ENCODE measurements at regions not wholly inside any gene's neighbourhood (a gene's known extent, or its start where the extent isn't known, plus 50 kb on each side); places are given as distances from the start of the nearest gene placed in this dataset.

DNA sequence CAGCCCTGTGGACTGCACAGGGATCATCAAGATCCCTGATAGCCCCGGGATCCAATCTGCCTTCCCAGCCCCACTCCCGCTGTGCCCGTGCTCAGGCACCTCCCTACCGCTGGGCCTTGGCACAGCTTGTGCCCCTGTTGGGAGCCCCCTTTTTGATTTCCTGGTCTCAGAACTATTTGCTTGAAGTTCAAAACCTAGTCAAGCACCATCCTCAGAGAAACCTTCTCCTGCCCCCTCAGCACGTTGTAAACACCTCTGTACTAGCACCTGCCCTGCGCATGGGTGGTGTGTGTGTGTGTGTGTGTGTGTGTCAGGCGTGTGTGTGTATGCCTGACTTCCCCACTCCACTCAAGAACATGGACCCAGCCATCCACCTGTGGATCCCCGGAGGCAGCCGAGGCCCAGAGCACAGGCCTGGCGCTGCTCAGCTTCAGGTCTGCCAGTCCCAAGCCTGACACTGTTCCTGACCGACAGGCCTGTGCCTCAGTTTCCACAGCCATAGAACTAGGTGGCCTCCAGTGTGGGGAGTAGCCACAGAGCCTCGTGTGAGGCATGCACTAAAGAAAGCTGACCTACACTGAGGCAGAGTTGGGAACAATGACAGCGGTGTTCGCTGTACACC lies 65.5 kb downstream of the ADRA2C start:
- no peak overlapping the region for H3K4me3 ChIP-seq (ENCODE audit: low read length)
- H2BK120ac ChIP-seq (ENCODE audit: low read depth, low read length) = no peak overlapping the region
- no peak overlapping the region for H3K23ac ChIP-seq (ENCODE audit: low read length)
- H3K56ac ChIP-seq (ENCODE audit: low read length) = peak overlapping the region; percentile 64
- no peaks in the 10 kb centered on the region for H3K79me1 ChIP-seq (ENCODE audit: low read length)
- H3K18ac ChIP-seq (ENCODE audit: low read length) = no peak overlapping the region
- no CpG with 5 or more reads among the region's 14 CpGs for WGBS (ENCODE audit: extremely low coverage, insufficient coverage, low lambda C conversion rate)
- no peak for DNase-seq
- H4K8ac ChIP-seq (ENCODE audit: low read depth, low read length) = no peak overlapping the region
- H2AK5ac ChIP-seq (ENCODE audit: low read length) = peak overlapping the region; percentile 6
- H3K36me3 ChIP-seq (ENCODE audit: control insufficient read depth, insufficient read depth, low read length) = no peaks in the 10 kb centered on the region
- H3K27me3 ChIP-seq (ENCODE audit: insufficient read depth, low read length, poor library complexity) = no peaks in the 10 kb centered on the region
- no peak overlapping the region for H3K4me2 ChIP-seq (ENCODE audit: low read length)
- H3K79me2 ChIP-seq (ENCODE audit: control insufficient read depth, insufficient read depth, low read length) = no peaks in the 10 kb centered on the region
- H2BK15ac ChIP-seq (replicated peaks; ENCODE audit: low read depth) = no peak overlapping the region
- no peak overlapping the region for H2BK5ac ChIP-seq (ENCODE audit: low read length)
- no peak overlapping the region for H3K4ac ChIP-seq (ENCODE audit: low read depth, low read length)
- no peak overlapping the region for H4K5ac ChIP-seq (ENCODE audit: low read length)
- no peak overlapping the region for H3K27ac ChIP-seq (ENCODE audit: low read depth, low read length)
- H3K9ac ChIP-seq (ENCODE audit: low read length) = no peak overlapping the region
- peaks cover 6% of the 10 kb centered on the region for H3K4me1 ChIP-seq (ENCODE audit: control insufficient read depth, low read depth, low read length)

DNA sequence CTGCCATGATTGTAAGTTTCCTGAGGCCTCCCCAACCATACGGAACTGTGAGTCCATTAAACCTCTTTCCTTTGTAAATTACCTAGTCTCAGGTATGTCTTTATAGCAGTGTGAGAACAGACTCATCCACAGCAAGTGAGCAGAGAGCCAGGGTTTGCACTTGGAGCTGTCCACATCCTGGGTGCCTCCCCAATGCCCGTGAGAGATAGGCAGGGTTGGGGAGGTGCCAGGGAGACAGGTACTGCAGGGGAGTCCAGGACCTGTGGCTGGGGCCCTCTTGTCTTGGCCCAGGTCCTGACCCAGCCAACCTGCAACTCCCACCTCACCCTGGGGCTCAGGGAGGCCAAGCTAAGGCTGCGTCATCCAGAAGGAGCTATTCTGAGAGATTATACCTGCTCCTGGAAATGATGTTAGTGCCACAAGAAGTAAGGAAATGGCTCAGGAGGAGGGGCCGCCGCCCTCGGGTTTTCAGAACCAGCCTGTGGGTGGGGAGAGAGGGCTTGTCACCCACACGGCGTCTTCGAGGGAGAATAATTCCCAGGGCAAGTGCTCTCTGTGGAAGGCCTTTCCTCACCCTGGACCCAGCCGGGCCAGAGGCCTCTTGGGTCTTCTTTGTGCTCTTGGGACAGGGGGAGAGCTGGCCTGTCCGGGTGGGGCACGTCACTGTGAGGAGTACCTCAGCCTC lies 66.5 kb downstream of the ADRA2C start:
- no peak overlapping the region for H3K9ac ChIP-seq (ENCODE audit: low read length)
- H3K23ac ChIP-seq (ENCODE audit: low read length) = no peak overlapping the region
- H3K18ac ChIP-seq (ENCODE audit: low read length) = no peak overlapping the region
- no peak overlapping the region for H3K4me3 ChIP-seq (ENCODE audit: low read length)
- peaks cover 6% of the 10 kb centered on the region for H3K4me1 ChIP-seq (ENCODE audit: control insufficient read depth, low read depth, low read length)
- no peak overlapping the region for H4K5ac ChIP-seq (ENCODE audit: low read length)
- H3K56ac ChIP-seq (ENCODE audit: low read length) = no peak overlapping the region
- H2BK120ac ChIP-seq (ENCODE audit: low read depth, low read length) = no peak overlapping the region
- no peaks in the 10 kb centered on the region for H3K79me2 ChIP-seq (ENCODE audit: control insufficient read depth, insufficient read depth, low read length)
- H3K27ac ChIP-seq (ENCODE audit: low read depth, low read length) = no peak overlapping the region
- H2BK5ac ChIP-seq (ENCODE audit: low read length) = no peak overlapping the region
- no peak overlapping the region for H2BK15ac ChIP-seq (replicated peaks; ENCODE audit: low read depth)
- no peak overlapping the region for H4K8ac ChIP-seq (ENCODE audit: low read depth, low read length)
- no peaks in the 10 kb centered on the region for H3K79me1 ChIP-seq (ENCODE audit: low read length)
- no peak overlapping the region for H3K4ac ChIP-seq (ENCODE audit: low read depth, low read length)
- no peak overlapping the region for H3K4me2 ChIP-seq (ENCODE audit: low read length)
- no peaks in the 10 kb centered on the region for H3K27me3 ChIP-seq (ENCODE audit: insufficient read depth, low read length, poor library complexity)
- no peak overlapping the region for H2AK5ac ChIP-seq (ENCODE audit: low read length)
- no peak for DNase-seq
- H3K36me3 ChIP-seq (ENCODE audit: control insufficient read depth, insufficient read depth, low read length) = no peaks in the 10 kb centered on the region
- no CpG with 5 or more reads among the region's 12 CpGs for WGBS (ENCODE audit: extremely low coverage, insufficient coverage, low lambda C conversion rate)

DNA sequence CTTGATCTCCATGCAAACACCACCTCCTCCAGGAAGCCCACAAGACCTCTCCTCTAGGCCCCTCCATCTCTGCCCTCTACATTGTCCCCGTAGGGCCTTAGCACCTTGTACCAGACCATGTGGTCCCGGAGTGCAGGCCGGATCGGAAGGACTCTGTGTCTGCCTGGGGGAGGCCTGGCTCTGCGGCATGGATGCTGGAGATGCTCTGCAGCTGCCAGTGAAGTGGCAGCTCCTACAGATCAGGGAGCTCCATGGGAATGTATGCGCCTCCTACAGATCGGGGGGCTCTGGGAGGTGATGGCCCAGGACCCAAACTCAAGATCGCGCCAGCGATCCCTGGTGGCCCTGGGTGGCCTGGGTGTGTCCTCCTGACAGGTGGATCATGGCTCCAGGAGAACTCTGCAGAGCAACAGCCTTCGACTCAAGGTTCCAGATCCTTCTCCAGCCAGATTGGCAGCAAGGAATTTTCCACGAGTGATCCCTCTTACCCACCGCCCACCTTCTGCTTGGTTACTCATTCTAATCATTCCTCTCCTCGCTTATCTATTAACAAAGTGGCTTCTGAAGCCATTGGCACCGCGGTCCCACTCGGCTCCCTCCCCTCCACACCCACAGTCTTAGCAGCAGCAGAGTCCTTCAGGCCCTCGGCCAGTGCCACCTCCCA lies 67.3 kb downstream of the ADRA2C start:
- Histone ChIP-seq H2AK5ac (ENCODE audit: low read length) (no peak overlapping the region), H2BK5ac (ENCODE audit: low read length) (no peak overlapping the region), H3K79me2 (ENCODE audit: control insufficient read depth, insufficient read depth, low read length) (no peaks in the 10 kb centered on the region), H3K36me3 (ENCODE audit: control insufficient read depth, insufficient read depth, low read length) (no peaks in the 10 kb centered on the region), H3K4me1 (ENCODE audit: control insufficient read depth, low read depth, low read length) (peaks cover 6% of the 10 kb centered on the region), H3K9ac (ENCODE audit: low read length) (no peak overlapping the region), H2BK120ac (ENCODE audit: low read depth, low read length) (no peak overlapping the region), H3K18ac (ENCODE audit: low read length) (no peak overlapping the region), H3K79me1 (ENCODE audit: low read length) (no peaks in the 10 kb centered on the region), H3K27ac (ENCODE audit: low read depth, low read length) (no peak overlapping the region), H3K23ac (ENCODE audit: low read length) (no peak overlapping the region), H4K8ac (ENCODE audit: low read depth, low read length) (no peak overlapping the region), H4K5ac (ENCODE audit: low read length) (no peak overlapping the region), H2BK15ac (replicated peaks; ENCODE audit: low read depth) (no peak overlapping the region), H3K4me2 (ENCODE audit: low read length) (no peak overlapping the region), H3K4me3 (ENCODE audit: low read length) (no peak overlapping the region), H3K27me3 (ENCODE audit: insufficient read depth, low read length, poor library complexity) (no peaks in the 10 kb centered on the region), H3K4ac (ENCODE audit: low read depth, low read length) (no peak overlapping the region), H3K56ac (ENCODE audit: low read length) (no peak overlapping the region)
- no peak for DNase-seq
- WGBS (ENCODE audit: extremely low coverage, insufficient coverage, low lambda C conversion rate) = no CpG with 5 or more reads among the region's 18 CpGs

DNA sequence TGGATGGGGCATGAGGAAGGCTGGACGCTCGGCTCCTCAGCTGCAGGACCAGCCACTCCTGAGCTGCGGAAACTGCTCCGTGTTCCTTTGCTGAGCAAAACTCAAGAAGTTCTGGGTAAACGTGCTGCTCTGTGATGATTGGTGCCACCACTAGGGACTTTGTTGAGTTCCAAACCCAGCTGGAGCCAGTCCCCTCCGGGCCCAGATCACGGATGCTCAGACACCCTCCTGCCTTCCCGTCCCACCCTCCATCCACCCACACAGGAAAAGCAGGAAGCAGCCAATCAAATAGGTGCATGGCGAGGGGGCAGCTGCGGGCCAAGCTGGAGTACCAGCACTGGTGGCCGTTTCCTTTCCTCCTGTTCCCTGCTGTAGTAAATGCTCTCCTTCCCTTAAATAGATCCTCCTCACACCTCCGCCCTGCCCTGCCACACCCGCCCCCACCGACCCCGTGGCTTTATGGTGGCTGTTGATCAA lies 68.0 kb downstream of the ADRA2C start:
- H2BK15ac ChIP-seq (replicated peaks; ENCODE audit: low read depth) = no peak overlapping the region
- no peak overlapping the region for H3K27ac ChIP-seq (ENCODE audit: low read depth, low read length)
- H2BK120ac ChIP-seq (ENCODE audit: low read depth, low read length) = no peak overlapping the region
- H3K36me3 ChIP-seq (ENCODE audit: control insufficient read depth, insufficient read depth, low read length) = no peaks in the 10 kb centered on the region
- peak overlapping the region; percentile 30 for H3K9ac ChIP-seq (ENCODE audit: low read length)
- no peak overlapping the region for H2BK5ac ChIP-seq (ENCODE audit: low read length)
- no peak overlapping the region for H3K23ac ChIP-seq (ENCODE audit: low read length)
- H2AK5ac ChIP-seq (ENCODE audit: low read length) = no peak overlapping the region
- no peak overlapping the region for H3K4ac ChIP-seq (ENCODE audit: low read depth, low read length)
- H3K4me3 ChIP-seq (ENCODE audit: low read length) = no peak overlapping the region
- no peaks in the 10 kb centered on the region for H3K79me1 ChIP-seq (ENCODE audit: low read length)
- WGBS (ENCODE audit: extremely low coverage, insufficient coverage, low lambda C conversion rate) = no CpG with 5 or more reads among the region's 15 CpGs
- H3K4me2 ChIP-seq (ENCODE audit: low read length) = no peak overlapping the region
- H3K4me1 ChIP-seq (ENCODE audit: control insufficient read depth, low read depth, low read length) = peaks cover 6% of the 10 kb centered on the region
- no peak overlapping the region for H3K18ac ChIP-seq (ENCODE audit: low read length)
- H4K8ac ChIP-seq (ENCODE audit: low read depth, low read length) = no peak overlapping the region
- H3K27me3 ChIP-seq (ENCODE audit: insufficient read depth, low read length, poor library complexity) = no peaks in the 10 kb centered on the region
- H3K56ac ChIP-seq (ENCODE audit: low read length) = peak overlapping the region; percentile 57
- DNase-seq = no peak
- H3K79me2 ChIP-seq (ENCODE audit: control insufficient read depth, insufficient read depth, low read length) = no peaks in the 10 kb centered on the region
- H4K5ac ChIP-seq (ENCODE audit: low read length) = no peak overlapping the region

DNA sequence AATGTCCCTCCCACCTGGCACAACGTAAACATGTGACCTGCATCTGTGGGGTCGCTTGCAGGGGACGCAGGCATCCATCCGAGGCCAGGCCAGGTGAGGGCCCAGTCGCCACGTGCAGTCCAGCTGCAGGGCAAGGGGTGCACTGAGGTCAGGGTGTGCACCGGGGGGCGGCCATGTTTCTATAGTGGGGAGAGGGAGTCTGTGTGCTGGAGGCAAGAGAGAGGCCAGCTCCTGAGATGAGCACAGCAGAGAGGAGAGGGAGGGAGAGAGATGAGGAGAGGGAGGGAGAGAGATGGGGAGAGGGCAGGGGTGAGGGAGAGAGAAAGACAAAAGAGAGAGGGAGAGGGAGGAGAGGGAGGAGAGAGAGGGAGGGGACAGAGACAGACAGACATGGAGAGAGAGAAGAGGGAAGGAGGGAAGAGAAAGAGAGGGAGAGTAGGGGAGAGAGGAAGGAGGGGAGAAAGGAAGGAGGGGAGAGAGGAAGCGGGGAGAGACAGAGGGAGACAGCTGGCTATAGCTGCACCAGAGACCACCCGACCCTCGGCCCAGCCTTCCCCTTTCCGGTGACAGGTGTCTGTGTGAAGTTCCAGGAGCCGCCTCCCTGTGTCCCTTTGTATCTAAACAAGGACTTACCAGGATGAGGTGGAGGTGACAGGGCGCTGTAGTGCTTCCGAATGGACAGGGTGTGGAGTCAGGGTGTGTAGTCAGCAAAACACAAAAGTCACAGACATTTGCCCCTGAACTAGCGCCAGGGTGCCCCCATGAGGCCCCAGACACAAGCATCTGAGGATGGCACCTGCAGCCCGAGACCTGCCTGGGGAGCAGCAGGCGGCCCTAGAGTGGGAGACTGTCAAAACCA lies 68.7 kb downstream of the ADRA2C start:
- H3K27ac ChIP-seq (ENCODE audit: low read depth, low read length) = no peak overlapping the region

More for the DNA sequence above, 68.7 kb downstream of the ADRA2C start:
- H3K4me3 ChIP-seq (ENCODE audit: low read length) = no peak overlapping the region
- no peak overlapping the region for H2BK5ac ChIP-seq (ENCODE audit: low read length)
- no peak overlapping the region for H3K4ac ChIP-seq (ENCODE audit: low read depth, low read length)
- H3K36me3 ChIP-seq (ENCODE audit: control insufficient read depth, insufficient read depth, low read length) = no peaks in the 10 kb centered on the region
- H4K5ac ChIP-seq (ENCODE audit: low read length) = no peak overlapping the region
- peak overlapping the region; percentile 30 for H3K9ac ChIP-seq (ENCODE audit: low read length)
- H3K56ac ChIP-seq (ENCODE audit: low read length) = peak overlapping the region; percentile 57
- H3K27me3 ChIP-seq (ENCODE audit: insufficient read depth, low read length, poor library complexity) = no peaks in the 10 kb centered on the region
- H2BK15ac ChIP-seq (replicated peaks; ENCODE audit: low read depth) = no peak overlapping the region
- no peaks in the 10 kb centered on the region for H3K79me1 ChIP-seq (ENCODE audit: low read length)
- H2AK5ac ChIP-seq (ENCODE audit: low read length) = no peak overlapping the region
- H4K8ac ChIP-seq (ENCODE audit: low read depth, low read length) = no peak overlapping the region
- no peak overlapping the region for H2BK120ac ChIP-seq (ENCODE audit: low read depth, low read length)
- H3K23ac ChIP-seq (ENCODE audit: low read length) = no peak overlapping the region
- no CpG with 5 or more reads among the region's 18 CpGs for WGBS (ENCODE audit: extremely low coverage, insufficient coverage, low lambda C conversion rate)
- H3K79me2 ChIP-seq (ENCODE audit: control insufficient read depth, insufficient read depth, low read length) = no peaks in the 10 kb centered on the region
- no peak for DNase-seq
- H3K18ac ChIP-seq (ENCODE audit: low read length) = no peak overlapping the region
- peaks cover 6% of the 10 kb centered on the region for H3K4me1 ChIP-seq (ENCODE audit: control insufficient read depth, low read depth, low read length)
- H3K4me2 ChIP-seq (ENCODE audit: low read length) = no peak overlapping the region

Measured in mesendoderm (in vitro differentiated cells).